Uterus (tissue), 2 donors: ENCODE measurements at regions not wholly inside any gene's neighbourhood (a gene's known extent, or its start where the extent isn't known, plus 50 kb on each side); places are given as distances from the start of the nearest gene placed in this dataset.

Experiments used
- POLR2A ChIP-seq, 2 donors: fragments of 450-650 bp; IDR thresholded peaks; one replicate each; pipeline ENCODE4 v1.6.1; 2016; ENCODE audit warnings: antibody characterized with exemption in 2 of 2, mild to moderate bottlenecking in 1 of 2, moderate library complexity in 1 of 2
- TF ChIP-seq, protein P1 (sequence below), 4 experiments: fragments of 200-600 bp in 2 of 4; fragments of 450-650 bp in 2 of 4; sonication (generic) in 2 of 4; IDR thresholded peaks; one replicate each; pipeline ENCODE4 v1.5.1; 2016 to 2019; ENCODE audit warnings: antibody characterized with exemption in 4 of 4, mild to moderate bottlenecking in 2 of 4, moderate library complexity in 1 of 4

DNA sequence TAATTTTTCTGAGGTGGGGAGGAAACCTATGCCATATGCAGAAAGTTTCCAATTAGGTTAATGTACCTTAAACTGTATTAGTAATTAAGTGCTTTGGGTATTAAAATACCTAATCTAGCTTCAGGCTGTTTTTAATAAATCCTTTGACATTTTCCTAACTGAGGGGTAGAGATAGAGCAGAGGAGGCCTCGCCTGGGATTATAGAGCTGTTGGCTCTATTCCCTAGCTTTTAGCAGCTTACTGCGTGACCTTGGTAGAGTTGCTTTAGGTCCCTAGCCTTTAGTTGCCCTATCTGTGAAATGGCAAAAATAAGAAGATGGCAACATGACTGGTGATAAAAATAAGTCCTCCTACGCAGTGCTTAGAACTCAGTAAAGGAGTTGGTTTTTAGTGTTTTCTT is 621.0 kb downstream of the LMO4 start:
- TF ChIP-seq, protein P1, sequence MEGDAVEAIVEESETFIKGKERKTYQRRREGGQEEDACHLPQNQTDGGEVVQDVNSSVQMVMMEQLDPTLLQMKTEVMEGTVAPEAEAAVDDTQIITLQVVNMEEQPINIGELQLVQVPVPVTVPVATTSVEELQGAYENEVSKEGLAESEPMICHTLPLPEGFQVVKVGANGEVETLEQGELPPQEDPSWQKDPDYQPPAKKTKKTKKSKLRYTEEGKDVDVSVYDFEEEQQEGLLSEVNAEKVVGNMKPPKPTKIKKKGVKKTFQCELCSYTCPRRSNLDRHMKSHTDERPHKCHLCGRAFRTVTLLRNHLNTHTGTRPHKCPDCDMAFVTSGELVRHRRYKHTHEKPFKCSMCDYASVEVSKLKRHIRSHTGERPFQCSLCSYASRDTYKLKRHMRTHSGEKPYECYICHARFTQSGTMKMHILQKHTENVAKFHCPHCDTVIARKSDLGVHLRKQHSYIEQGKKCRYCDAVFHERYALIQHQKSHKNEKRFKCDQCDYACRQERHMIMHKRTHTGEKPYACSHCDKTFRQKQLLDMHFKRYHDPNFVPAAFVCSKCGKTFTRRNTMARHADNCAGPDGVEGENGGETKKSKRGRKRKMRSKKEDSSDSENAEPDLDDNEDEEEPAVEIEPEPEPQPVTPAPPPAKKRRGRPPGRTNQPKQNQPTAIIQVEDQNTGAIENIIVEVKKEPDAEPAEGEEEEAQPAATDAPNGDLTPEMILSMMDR (IDR thresholded peaks at IDR 0.05) = no peak
- TF ChIP-seq POLR2A (IDR thresholded peaks at IDR 0.05) = no peak
